ENCODE measurements at regions not wholly inside any gene's neighbourhood (a gene's known extent, or its start where the extent isn't known, plus 50 kb on each side); places are given as distances from the start of the nearest gene placed in this dataset.

DNA sequence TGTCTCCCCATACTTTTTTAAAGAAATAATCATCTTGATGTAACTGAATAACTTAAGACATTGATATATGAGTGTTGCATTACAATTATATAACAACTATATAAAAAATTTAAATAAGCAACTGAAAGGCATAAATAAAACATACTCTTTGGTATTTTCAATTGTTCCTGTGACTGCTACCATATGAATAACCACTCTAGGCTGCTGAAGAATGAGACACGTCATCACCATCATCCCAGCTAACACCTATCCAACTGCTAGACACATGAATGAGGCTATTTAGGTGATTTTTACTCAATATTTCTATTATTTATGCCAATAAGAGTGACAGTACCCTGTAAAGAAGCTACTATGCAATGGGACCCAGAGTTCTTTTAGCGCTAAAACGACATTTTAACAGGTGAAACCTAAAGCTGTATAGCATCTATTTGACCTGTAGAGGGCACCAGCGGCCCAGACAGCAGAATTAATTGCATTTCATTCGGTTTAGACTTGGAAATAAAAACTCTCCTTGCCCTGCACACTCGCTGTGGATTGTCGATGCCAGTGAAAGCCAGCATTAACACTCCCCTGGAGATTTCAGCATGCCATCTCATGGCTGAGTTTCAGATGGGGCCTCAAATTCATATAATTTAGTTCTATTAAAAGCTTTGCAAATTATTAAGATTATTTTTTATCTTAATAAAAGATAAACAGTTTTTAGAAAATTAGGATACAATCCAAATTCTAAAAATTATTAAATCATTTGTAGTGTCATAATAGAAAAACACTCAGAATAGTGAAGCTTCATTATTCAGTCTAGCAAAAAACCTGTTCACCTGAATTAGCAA lies 89.4 kb upstream of the MAP2 start:
- TF ChIP-seq, protein P1, sequence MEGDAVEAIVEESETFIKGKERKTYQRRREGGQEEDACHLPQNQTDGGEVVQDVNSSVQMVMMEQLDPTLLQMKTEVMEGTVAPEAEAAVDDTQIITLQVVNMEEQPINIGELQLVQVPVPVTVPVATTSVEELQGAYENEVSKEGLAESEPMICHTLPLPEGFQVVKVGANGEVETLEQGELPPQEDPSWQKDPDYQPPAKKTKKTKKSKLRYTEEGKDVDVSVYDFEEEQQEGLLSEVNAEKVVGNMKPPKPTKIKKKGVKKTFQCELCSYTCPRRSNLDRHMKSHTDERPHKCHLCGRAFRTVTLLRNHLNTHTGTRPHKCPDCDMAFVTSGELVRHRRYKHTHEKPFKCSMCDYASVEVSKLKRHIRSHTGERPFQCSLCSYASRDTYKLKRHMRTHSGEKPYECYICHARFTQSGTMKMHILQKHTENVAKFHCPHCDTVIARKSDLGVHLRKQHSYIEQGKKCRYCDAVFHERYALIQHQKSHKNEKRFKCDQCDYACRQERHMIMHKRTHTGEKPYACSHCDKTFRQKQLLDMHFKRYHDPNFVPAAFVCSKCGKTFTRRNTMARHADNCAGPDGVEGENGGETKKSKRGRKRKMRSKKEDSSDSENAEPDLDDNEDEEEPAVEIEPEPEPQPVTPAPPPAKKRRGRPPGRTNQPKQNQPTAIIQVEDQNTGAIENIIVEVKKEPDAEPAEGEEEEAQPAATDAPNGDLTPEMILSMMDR (IDR thresholded peaks at IDR 0.05), result no peak
- DNase-seq (ENCODE audit: low spot score) (peak; percentile 25), ATAC-seq (ENCODE audit: low FRiP score) (peak; percentile 83)

GRCh38 chr2:209340522-209340921 lies 83.3 kb upstream of the MAP2 start:
- TF ChIP-seq, protein P1 (IDR thresholded peaks at IDR 0.05), result no peak

DNA sequence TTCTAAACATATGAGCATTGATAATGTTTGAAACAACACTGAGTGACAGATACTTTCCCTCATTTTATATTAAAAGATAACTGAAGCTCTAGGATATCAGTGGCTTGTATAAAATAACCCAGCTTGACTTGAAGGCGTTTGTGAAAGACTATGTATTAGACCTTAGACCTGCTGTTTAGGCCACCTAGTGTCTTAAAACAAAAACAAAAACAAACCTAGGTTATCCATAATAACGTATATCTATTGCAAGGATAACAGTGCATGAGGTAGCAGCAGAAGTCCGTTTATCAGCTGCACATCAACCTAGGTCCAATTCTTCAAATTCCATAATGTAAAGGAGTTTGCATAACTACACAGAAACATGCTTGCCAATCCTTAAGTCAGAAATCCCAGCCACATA lies 79.5 kb upstream of the MAP2 start:
- TF ChIP-seq, protein P1 (IDR thresholded peaks at IDR 0.05), result no peak
- ATAC-seq (ENCODE audit: low FRiP score), result no peak
- no peak for DNase-seq (ENCODE audit: low spot score)

More at GRCh38 chr2:209340522-209340921, 83.3 kb upstream of the MAP2 start:
- DNase-seq (ENCODE audit: low spot score), result no peak
- no peak for ATAC-seq (ENCODE audit: low FRiP score)

- TF ChIP-seq, protein P1 (IDR thresholded peaks at IDR 0.05), result no peak
- ATAC-seq (ENCODE audit: low FRiP score) (no peak), DNase-seq (ENCODE audit: low spot score) (no peak)
Observed at GRCh38 chr2:209348433-209348832, 75.4 kb upstream of the MAP2 start.

GRCh38 chr2:209351636-209352035 lies 72.2 kb upstream of the MAP2 start:
- ATAC-seq (ENCODE audit: low FRiP score), result no peak
- DNase-seq (ENCODE audit: low spot score), result no peak
- TF ChIP-seq, protein P1 (IDR thresholded peaks at IDR 0.05), result no peak

DNA sequence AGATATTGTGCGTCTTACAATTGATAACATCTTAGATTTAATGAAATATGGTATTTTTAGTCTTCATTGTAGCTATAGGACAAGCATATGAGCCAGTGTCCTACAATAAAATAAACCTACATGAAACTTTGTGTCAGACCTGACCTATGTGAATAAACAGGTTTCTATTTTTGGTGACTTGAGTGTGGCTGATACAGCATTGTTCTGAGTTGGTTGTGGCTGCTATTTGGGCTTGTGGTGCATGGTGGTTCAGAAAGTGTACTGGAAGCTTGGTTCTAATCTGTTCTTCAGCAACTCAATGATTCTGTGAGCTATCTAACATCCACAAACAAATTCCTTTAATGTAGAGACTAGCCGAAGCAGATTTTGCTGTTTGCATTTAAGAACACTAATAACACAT lies 64.9 kb upstream of the MAP2 start:
- ATAC-seq (ENCODE audit: low FRiP score) (no peak), DNase-seq (ENCODE audit: low spot score) (no peak)
- TF ChIP-seq, protein P1 (IDR thresholded peaks at IDR 0.05), result no peak

Measured in omental fat pad (tissue), 3 donors.